Type B pancreatic cell (in vitro differentiated cells): ENCODE measurements at regions not wholly inside any gene's neighbourhood (a gene's known extent, or its start where the extent isn't known, plus 50 kb on each side); places are given as distances from the start of the nearest gene placed in this dataset.

Source experiments
- DNase-seq: peaks from one replicate; pipeline ENCODE4 v3.0.0; 2021; ENCODE audit warnings: mixed read lengths; ENCODE audit not compliant: unreplicated experiment; ENCODE audit errors: extremely low spot score
- H3K27ac Mint-ChIP-seq: 2 replicates; pipeline ENCODE4 v1.8.0; 2021; ENCODE audit warnings: mild to moderate bottlenecking, mixed read lengths
- H3K27me3 Mint-ChIP-seq: 2 replicates; pipeline ENCODE4 v1.8.0; 2021; ENCODE audit warnings: mixed read lengths
- H3K36me3 Mint-ChIP-seq: 2 replicates; pipeline ENCODE4 v1.8.0; 2021; ENCODE audit warnings: mixed read lengths
- H3K4me1 Mint-ChIP-seq: one replicate; pipeline ENCODE4 v1.8.0; 2021; ENCODE audit warnings: mixed read lengths; ENCODE audit not compliant: unreplicated experiment
- H3K4me3 Mint-ChIP-seq: 2 replicates; pipeline ENCODE4 v1.8.0; 2021; ENCODE audit warnings: mild to moderate bottlenecking, mixed read lengths
- H3K9me3 Mint-ChIP-seq: 2 replicates; pipeline ENCODE4 v1.8.0; 2021; ENCODE audit warnings: mixed read lengths
- CTCF ChIP-seq: fragments of 200-600 bp; sonication (generic); conservative IDR thresholded peaks from 2 replicates; pipeline ENCODE4 v1.5.0; 2021; ENCODE audit warnings: antibody characterized with exemption, mild to moderate bottlenecking

- DNase-seq = no peak
- no peaks in the 10 kb centered on the region for H3K36me3 Mint-ChIP-seq
- H3K27ac Mint-ChIP-seq = no peak overlapping the region
- no peaks in the 10 kb centered on the region for H3K27me3 Mint-ChIP-seq
- no peak for TF ChIP-seq CTCF
- no peaks in the 10 kb centered on the region for H3K4me1 Mint-ChIP-seq
- H3K9me3 Mint-ChIP-seq = no peaks in the 10 kb centered on the region
- H3K4me3 Mint-ChIP-seq = no peak overlapping the region
These were observed 208.3 kb downstream of the TMEM200A start for GRCh38 chr6:130574146-130574545.

- H3K36me3 Mint-ChIP-seq = no peaks in the 10 kb centered on the region
- H3K27me3 Mint-ChIP-seq = no peaks in the 10 kb centered on the region
- no peak overlapping the region for H3K27ac Mint-ChIP-seq
- DNase-seq = no peak
- H3K4me3 Mint-ChIP-seq = no peak overlapping the region
- TF ChIP-seq CTCF = no peak
- no peaks in the 10 kb centered on the region for H3K9me3 Mint-ChIP-seq
- no peaks in the 10 kb centered on the region for H3K4me1 Mint-ChIP-seq
These were observed 209.7 kb downstream of the TMEM200A start for GRCh38 chr6:130575557-130575956.

GRCh38 chr6:130575971-130576370 lies 210.2 kb downstream of the TMEM200A start:
- H3K4me3 Mint-ChIP-seq = no peak overlapping the region
- no peaks in the 10 kb centered on the region for H3K36me3 Mint-ChIP-seq
- no peak overlapping the region for H3K27ac Mint-ChIP-seq
- no peak for TF ChIP-seq CTCF
- H3K9me3 Mint-ChIP-seq = no peaks in the 10 kb centered on the region
- H3K27me3 Mint-ChIP-seq = no peaks in the 10 kb centered on the region
- DNase-seq = no peak
- H3K4me1 Mint-ChIP-seq = no peaks in the 10 kb centered on the region

- DNase-seq = no peak
- Mint-ChIP-seq H3K4me3 (no peak overlapping the region), H3K27ac (no peak overlapping the region), H3K4me1 (no peaks in the 10 kb centered on the region), H3K36me3 (no peaks in the 10 kb centered on the region), H3K27me3 (no peaks in the 10 kb centered on the region), H3K9me3 (no peaks in the 10 kb centered on the region)
- TF ChIP-seq CTCF = no peak
These were observed 211.5 kb downstream of the TMEM200A start for GRCh38 chr6:130577178-130577919.

GRCh38 chr6:130578713-130579112 lies 212.9 kb downstream of the TMEM200A start:
- Mint-ChIP-seq H3K27ac (no peak overlapping the region), H3K9me3 (no peaks in the 10 kb centered on the region), H3K27me3 (no peaks in the 10 kb centered on the region), H3K4me1 (no peaks in the 10 kb centered on the region), H3K36me3 (no peaks in the 10 kb centered on the region), H3K4me3 (no peak overlapping the region)
- DNase-seq = no peak
- no peak for TF ChIP-seq CTCF
